Smooth muscle cell (in vitro differentiated cells): ENCODE measurements at regions not wholly inside any gene's neighbourhood (a gene's known extent, or its start where the extent isn't known, plus 50 kb on each side); places are given as distances from the start of the nearest gene placed in this dataset.

Experiments used
- DNase-seq: peaks from one replicate; lab custom pipeline; 2025; ENCODE audit not compliant: unreplicated experiment; lab: John Stamatoyannopoulos, UW
- H2AFZ ChIP-seq: fragments of 200-600 bp; sonication (generic); 2 replicates; pipeline ENCODE4 v1.6.0; 2016; ENCODE audit warnings: antibody characterized with exemption, low read depth, mild to moderate bottlenecking
- H3F3A ChIP-seq: fragments of 200-600 bp; sonication (generic); 2 replicates; pipeline ENCODE4 v1.6.0; 2017; ENCODE audit warnings: antibody characterized with exemption, low read depth
- H3K27ac ChIP-seq: fragments of 200-600 bp; sonication (generic); 2 replicates; pipeline ENCODE4 v1.5.1; 2016; ENCODE audit warnings: low read depth, mild to moderate bottlenecking
- H3K27me3 ChIP-seq: fragments of 200-600 bp; sonication (generic); 2 replicates; pipeline ENCODE4 v1.6.1; 2016; ENCODE audit warnings: low read depth, mild to moderate bottlenecking
- H3K36me3 ChIP-seq: fragments of 200-600 bp; sonication (generic); 2 replicates; pipeline ENCODE4 v1.5.1; 2016; ENCODE audit warnings: low read depth
- H3K4me1 ChIP-seq: fragments of 200-600 bp; sonication (generic); 2 replicates; pipeline ENCODE4 v1.5.1; 2016; ENCODE audit warnings: low read depth
- H3K4me2 ChIP-seq: fragments of 200-600 bp; sonication (generic); 2 replicates; pipeline ENCODE4 v1.6.0; 2016; ENCODE audit warnings: mild to moderate bottlenecking
- H3K4me3 ChIP-seq: fragments of 200-600 bp; sonication (generic); 2 replicates; pipeline ENCODE4 v1.5.1; 2016; ENCODE audit warnings: mild to moderate bottlenecking
- H3K79me2 ChIP-seq: fragments of 200-600 bp; sonication (generic); 2 replicates; pipeline ENCODE4 v1.6.0; 2016; ENCODE audit warnings: low read depth, mild to moderate bottlenecking
- H3K9ac ChIP-seq: fragments of 200-600 bp; sonication (generic); 2 replicates; pipeline ENCODE4 v1.6.0; 2016; ENCODE audit warnings: low read depth
- H3K9me3 ChIP-seq: fragments of 200-600 bp; sonication (generic); replicated peaks from 2 replicates; pipeline ENCODE4 v1.5.1; 2016; ENCODE audit warnings: low read depth
- H4K20me1 ChIP-seq: fragments of 200-600 bp; sonication (generic); 2 replicates; pipeline ENCODE4 v1.6.0; 2016; ENCODE audit warnings: low read depth
- CTCF ChIP-seq: fragments of 200-600 bp; sonication (generic); IDR thresholded peaks from 2 replicates; pipeline ENCODE4 v1.5.1; 2017; ENCODE audit warnings: borderline replicate concordance, mild to moderate bottlenecking, antibody characterized with exemption; ENCODE audit not compliant: insufficient read depth, poor library complexity, severe bottlenecking
- WGBS: methylation state at CpG from one replicate; pipeline ENCODE4 v1.1.7; 2016; ENCODE audit warnings: low lambda C conversion rate; 5-methylcytosine and 5-hydroxymethylcytosine counted together

GRCh38 chr12:75565795-75566194 is 54.4 kb upstream of the KRR1 start:
- Histone ChIP-seq H3K4me2 (no peak overlapping the region), H3K36me3 (no peaks in the 10 kb centered on the region), H4K20me1 (no peaks in the 10 kb centered on the region), H2AFZ (no peak overlapping the region), H3K9me3 (no peaks in the 10 kb centered on the region), H3K79me2 (no peaks in the 10 kb centered on the region), H3K9ac (no peak overlapping the region), H3K27me3 (no peaks in the 10 kb centered on the region), H3K27ac (no peak overlapping the region), H3K4me3 (no peak overlapping the region), H3K4me1 (no peaks in the 10 kb centered on the region), H3F3A (no peaks in the 10 kb centered on the region)
- 95% methylated on average over 3 of the region's 3 CpGs for WGBS
- TF ChIP-seq CTCF = no peak
- DNase-seq = no peak

- no peak for TF ChIP-seq CTCF
- H3K79me2 ChIP-seq = no peaks in the 10 kb centered on the region
- no peaks in the 10 kb centered on the region for H3K9me3 ChIP-seq
- H3K27ac ChIP-seq = no peak overlapping the region
- H3K4me1 ChIP-seq = no peaks in the 10 kb centered on the region
- 95% methylated on average over 4 of the region's 4 CpGs for WGBS
- H3K9ac ChIP-seq = no peak overlapping the region
- H2AFZ ChIP-seq = no peak overlapping the region
- H3K4me3 ChIP-seq = no peak overlapping the region
- H3K27me3 ChIP-seq = no peaks in the 10 kb centered on the region
- H3F3A ChIP-seq = no peaks in the 10 kb centered on the region
- H4K20me1 ChIP-seq = no peaks in the 10 kb centered on the region
- DNase-seq = no peak
- H3K4me2 ChIP-seq = no peak overlapping the region
- H3K36me3 ChIP-seq = no peaks in the 10 kb centered on the region
Observed at GRCh38 chr12:75564852-75565251, 53.4 kb upstream of the KRR1 start.

- H3K27ac ChIP-seq = no peak overlapping the region
Observed at GRCh38 chr12:75564398-75564797, 53.0 kb upstream of the KRR1 start.

More at GRCh38 chr12:75564398-75564797, 53.0 kb upstream of the KRR1 start:
- no peak for TF ChIP-seq CTCF
- Histone ChIP-seq H3K4me3 (no peak overlapping the region), H3K36me3 (no peaks in the 10 kb centered on the region), H3K4me1 (no peaks in the 10 kb centered on the region), H3K4me2 (no peak overlapping the region), H3K9me3 (no peaks in the 10 kb centered on the region), H3K79me2 (no peaks in the 10 kb centered on the region), H2AFZ (no peak overlapping the region), H4K20me1 (no peaks in the 10 kb centered on the region), H3K9ac (no peak overlapping the region), H3K27me3 (no peaks in the 10 kb centered on the region), H3F3A (no peaks in the 10 kb centered on the region)
- no peak for DNase-seq
- 90% methylated on average over 2 of the region's 2 CpGs for WGBS
